ENCODE measurements at regions not wholly inside any gene's neighbourhood (a gene's known extent, or its start where the extent isn't known, plus 50 kb on each side); places are given as distances from the start of the nearest gene placed in this dataset.
A peak's percentile ranks its signal among the peaks of the same experiment; 100 is the strongest.
"Not testable (repeated sequence)": the region's sequence is repeated elsewhere in the genome, so short reads cannot be mapped to it uniquely, and the experiment has no call there.

DNA sequence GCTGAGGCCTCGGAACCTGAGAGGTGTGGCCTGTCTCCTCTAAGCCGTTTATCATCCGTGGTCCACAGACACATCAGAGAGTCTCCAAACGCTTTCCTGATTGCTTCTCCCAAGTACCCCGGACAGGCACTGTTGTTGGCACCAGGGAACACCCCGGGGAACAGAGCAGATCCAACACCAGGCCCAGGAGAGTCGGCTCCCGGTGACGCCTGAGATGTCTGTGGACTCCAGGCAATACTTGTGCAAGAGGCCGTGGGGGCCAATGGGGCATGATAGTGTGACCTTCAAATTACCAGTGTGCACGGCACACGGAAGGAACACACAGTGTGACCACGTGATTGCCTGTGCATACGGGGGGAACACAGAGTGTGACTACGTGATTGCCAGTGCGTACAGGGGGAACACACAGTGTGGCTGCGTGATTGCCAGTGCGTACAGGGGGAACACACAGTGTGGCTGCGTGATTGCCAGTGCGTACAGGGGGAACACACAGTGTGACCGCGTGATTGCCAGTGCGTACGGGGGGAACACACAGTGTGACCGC lies 136.6 kb downstream of the RTP5 start:
- DNase-seq: not testable (repeated sequence)

DNA sequence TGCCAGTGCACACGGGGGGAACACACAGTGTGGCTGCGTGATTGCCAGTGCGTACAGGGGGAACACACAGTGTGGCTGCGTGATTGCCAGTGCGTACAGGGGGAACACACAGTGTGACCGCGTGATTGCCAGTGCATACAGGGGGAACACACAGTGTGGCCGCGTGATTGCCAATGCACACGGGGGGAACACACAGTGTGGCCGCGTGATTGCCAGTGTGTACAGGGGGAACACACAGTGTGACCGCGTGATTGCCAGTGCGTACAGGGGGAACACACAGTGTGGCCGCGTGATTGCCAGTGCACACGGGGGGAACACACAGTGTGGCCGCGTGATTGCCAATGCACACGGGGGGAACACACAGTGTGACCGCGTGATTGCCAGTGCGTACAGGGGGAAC lies 139.4 kb downstream of the RTP5 start:
- not testable (repeated sequence) for DNase-seq

GRCh38 chr2:242009846-242010245 lies 140.3 kb downstream of the RTP5 start:
- not testable (repeated sequence) for DNase-seq

DNA sequence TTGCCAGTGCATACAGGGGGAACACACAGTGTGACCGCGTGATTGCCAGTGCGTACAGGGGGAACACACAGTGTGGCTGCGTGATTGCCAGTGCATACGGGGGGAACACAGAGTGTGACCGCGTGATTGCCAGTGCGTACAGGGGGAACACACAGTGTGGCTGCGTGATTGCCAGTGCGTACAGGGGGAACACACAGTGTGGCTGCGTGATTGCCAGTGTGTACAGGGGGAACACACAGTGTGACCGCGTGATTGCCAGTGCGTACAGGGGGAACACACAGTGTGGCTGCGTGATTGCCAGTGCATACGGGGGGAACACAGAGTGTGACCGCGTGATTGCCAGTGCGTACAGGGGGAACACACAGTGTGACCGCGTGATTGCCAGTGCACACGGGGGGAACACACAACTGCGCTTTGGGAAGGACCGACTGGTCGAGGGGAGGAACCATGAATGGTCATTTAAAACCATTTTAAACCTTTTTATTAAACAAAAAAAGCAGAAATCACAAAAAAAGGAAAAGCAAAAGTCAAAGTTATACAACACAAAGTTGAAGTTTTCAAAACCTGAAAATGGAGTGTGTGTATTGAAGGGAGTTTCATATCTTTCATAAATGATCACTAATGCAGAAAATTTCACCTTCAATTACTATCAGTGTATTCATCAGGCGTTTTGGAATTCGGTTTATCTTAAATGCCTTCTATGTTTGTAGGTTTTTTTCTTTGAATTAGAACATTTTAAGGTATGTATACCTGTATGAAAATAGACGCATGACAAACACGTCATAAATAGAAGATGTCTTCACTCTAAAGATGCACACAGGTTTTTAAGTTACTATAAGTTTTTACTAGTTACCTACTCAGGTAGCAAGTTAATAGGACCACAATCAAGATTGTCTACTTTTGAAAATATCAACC lies 141.0 kb downstream of the RTP5 start:
- DNase-seq: peak; percentile 20

- DNase-seq: peak; percentile 4
Measured at GRCh38 chr2:242011167-242011513, 141.6 kb downstream of the RTP5 start.

DNA sequence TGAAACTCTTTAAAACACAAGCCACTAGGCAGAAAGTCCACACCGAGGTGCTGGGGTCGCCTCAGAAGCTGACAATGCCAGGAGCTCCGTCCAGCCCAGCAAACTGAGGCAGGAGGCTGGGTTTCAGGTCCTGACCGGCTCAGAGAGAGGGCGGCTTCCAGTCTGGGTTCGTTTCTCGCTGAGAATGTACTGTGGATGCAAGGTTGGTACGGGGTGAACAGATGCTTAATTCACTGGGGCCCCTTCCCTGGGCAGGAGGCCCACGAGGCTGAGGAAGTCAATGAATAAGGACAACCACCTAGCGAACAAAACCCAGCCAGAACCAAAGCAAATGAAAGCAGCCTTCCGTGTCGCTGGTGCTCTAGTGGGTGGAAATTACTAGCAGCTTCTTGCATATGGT lies 142.0 kb downstream of the RTP5 start:
- DNase-seq: no peak

- DNase-seq: no peak
Measured at GRCh38 chr2:242011991-242012764, 142.6 kb downstream of the RTP5 start.

GRCh38 chr2:242012956-242013764 lies 143.6 kb downstream of the RTP5 start:
- DNase-seq: no peak

DNA sequence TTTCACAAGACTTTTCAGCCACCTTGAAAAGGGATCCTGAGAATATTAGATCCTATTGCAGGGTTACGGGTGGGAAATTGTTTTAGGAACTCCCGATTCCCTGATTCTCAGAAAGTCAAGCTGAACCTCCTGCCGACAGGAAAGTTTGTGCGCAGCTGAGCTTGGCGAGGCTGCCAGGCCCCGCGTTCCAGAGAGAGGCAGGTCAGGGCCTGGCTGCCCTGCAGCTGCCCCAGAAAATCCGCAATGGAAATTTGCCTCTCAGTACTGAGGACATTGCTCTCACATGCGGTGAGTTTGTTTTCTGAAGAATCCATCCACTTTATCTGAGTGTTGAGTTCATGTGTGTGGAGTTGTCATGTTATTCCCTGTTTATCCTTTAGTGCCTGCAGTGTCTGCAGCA lies 144.2 kb downstream of the RTP5 start:
- no peak for DNase-seq

GRCh38 chr2:242015108-242016065 lies 145.9 kb downstream of the RTP5 start:
- DNase-seq: no peak

DNA sequence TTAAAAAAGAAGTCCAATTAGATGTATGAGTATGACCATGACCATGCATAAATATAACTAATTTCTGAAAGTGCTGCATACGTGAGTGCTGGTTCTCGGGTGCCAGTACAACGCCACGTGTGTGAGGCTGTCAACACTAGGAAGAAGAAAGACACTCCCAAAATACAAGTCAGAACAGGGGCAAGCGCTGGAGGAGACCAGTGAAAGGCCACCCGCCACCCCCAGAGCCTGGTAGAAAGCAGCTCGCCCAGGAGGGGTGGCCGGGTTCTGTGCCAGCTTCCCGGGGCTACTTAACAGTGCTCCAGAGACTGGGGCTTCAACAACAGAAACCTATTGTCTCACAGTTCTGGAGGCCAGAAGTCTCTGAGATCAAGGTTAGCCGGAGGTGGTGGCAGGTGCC lies 147.6 kb downstream of the RTP5 start:
- no peak for DNase-seq

DNA sequence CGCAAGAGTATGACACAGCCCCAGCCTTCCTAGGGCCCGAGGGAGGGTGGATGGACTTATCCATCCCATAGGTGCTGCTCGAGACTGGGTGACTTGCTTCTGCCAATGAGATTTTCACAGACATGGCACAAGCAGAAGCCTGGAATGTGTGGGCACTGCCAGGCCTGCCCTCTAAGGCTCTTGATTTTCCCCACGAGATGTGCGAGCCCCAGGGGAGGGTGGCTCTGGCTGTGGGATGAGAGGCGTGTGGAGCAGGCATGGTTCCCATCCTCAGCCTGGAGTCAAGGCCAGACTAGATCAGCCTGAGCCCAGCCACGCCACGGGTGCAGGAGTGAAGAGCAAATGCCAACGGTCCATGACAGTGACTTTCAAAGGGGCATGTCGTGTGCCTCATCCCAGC lies 148.9 kb downstream of the RTP5 start:
- DNase-seq: not testable (repeated sequence)

GRCh38 chr2:242019344-242019743 lies 149.8 kb downstream of the RTP5 start:
- no peak for DNase-seq

DNA sequence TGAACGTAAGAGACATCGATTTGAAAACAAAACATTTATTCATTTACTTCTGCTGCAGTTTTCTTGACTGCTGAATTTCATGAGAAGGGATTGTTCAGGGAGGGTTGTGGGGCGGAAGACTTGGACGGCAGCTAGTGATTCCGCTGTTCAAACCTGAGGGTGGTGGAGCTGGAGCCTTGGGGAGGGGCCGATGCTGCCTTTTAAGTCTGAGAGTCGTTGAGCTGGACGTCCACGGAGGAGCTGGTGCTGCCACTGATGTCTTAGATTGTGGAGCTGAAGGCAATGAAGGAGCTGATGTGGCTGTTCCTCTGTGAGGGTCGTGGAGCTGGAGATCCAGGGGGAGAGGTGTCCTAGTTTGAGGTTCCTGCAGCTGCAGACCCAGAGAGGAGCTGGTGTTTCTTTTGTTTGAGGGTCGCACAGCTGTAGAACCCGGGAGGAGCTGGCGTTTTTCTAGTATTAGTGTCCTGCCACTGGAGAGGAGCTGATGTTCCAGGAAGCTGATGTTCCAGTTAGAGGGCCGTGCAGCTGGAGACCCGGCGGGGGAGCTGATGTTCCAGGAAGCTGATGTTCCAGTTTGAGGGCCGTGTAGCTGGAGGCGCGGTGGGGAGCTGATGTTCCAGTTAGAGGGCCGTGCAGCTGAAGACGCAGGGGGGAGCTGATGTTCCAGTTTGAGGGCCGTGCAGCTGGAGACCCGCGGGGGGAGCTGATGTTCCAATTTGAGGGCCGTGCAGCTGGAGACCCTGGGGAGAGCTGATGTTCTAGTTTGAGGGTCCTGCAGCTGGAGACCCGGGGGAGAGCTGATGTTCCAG lies 150.9 kb downstream of the RTP5 start:
- peak; percentile 57 for DNase-seq

DNA sequence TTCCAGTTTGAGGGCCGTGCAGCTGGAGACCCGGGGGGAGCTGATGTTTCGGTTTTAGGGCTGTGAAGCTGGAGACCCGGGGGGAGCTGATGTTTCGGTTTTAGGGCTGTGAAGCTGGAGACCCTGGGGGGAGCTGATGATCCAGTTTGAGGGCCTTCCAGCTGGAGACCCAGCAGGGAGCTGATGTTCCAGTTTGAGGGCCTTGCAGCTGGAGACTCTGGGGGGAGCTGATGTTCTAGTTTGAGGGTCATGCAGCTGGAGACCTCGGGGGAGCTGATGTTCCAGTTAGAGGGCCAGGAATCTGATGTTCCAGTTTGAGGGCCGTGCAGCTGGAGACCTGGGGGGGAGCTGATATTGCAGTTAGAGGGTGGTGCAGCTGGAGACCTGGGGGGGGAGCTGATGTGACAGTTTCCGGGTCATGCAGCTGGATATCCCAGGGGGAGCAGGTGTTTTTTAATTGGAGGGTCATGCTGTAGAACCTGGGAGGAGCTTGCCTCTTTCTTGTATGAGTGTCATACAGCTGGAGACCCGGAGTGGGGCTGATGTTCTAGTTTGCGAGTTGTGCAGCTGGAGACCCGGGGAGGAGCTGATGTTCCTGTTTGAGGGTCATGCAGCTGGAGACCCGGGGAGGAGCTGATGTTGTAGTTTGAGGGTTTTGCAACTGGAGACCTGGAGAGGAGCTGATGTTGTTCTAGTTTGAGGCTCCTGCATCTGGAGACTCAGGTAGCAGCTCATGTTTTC lies 153.2 kb downstream of the RTP5 start:
- no peak for DNase-seq

GRCh38 chr2:242024751-242025355 lies 155.3 kb downstream of the RTP5 start:
- no peak for DNase-seq

DNA sequence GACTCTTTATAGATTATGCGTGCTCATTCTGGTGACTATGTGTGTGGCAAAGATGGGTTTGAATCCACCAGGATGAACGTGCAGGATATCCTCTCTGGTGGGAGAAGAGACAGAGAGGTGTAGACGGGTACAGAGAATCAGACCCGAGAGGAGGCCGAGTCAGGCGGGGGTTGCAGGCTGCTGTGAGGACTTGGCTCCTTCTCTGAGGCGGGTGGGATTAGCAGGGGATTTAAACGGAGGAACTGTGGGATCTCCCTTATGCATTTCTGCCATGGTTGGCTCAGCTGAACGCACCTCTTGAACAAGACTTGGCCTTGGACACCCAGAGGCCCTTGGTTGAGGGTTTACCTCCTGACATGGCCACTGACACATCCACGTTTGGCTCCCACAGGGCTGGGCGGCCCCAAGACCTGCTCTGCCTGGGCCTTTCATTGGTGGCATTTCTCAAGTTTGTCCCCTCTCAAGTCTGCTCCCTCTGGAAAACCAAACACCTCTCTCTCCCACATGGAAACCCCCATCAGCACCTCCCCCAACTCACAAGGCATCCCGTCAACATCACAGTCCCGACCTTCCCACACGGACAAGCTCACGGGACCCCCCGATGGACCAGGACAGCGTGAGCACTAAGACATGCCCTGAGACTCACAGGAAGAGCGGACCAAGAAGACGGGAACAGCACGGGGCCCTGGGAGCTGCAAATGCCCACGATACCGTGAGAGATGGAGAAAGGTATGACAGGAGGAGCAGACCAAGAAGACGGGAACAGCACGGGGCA lies 158.3 kb downstream of the RTP5 start:
- no peak for DNase-seq

GRCh38 chr2:242029422-242030225 lies 160.1 kb downstream of the RTP5 start:
- DNase-seq: no peak
